ENCODE measurements at regions not wholly inside any gene's neighbourhood (a gene's known extent, or its start where the extent isn't known, plus 50 kb on each side); places are given as distances from the start of the nearest gene placed in this dataset.
A peak's percentile ranks its signal among the peaks of the same experiment; 100 is the strongest.

GRCh38 chr2:106614511-106615291 lies 127.5 kb downstream of the CD8B2 start:
- ChIA-PET CTCF (no interaction called here), POLR2A (no interaction called here)
- H3K4me2 ChIP-seq: peak overlapping the region; percentile 34
- ATAC-seq (no peak), FAIRE-seq (no peak), DNase-seq (ENCODE audit: low read depth in 1 of 2, low spot score in 1 of 2) (no peak)
- H3K4me3 ChIP-seq: no peak overlapping the region
- peaks cover 8% of the 10 kb centered on the region; the same call in 1 of the 3 replicates for H3K4me1 ChIP-seq
- 9% methylated on average over 5 of the region's 5 CpGs for WGBS (ENCODE audit: missing lambda C conversion rate)
- H3K9me3 ChIP-seq: peaks cover 11% of the 10 kb centered on the region; the same call in 2 of the 3 replicates
- TF ChIP-seq CBX2 (IDR thresholded peaks at IDR 0.05; ENCODE audit: borderline replicate concordance, low read depth) (no peak), NFE2L2 (conservative IDR thresholded peaks at IDR 0.05; ENCODE audit: low read length) (no peak), HMGXB4 (CRISPR knock-in tag; IDR thresholded peaks at IDR 0.05; ENCODE audit: borderline replicate concordance) (no peak), ZSCAN20 (CRISPR knock-in tag; IDR thresholded peaks at IDR 0.05) (no peak), SMC3 (IDR thresholded peaks at IDR 0.05) (no peak), HEYL (CRISPR knock-in tag; IDR thresholded peaks at IDR 0.05) (no peak), TFCP2L1 (CRISPR knock-in tag; IDR thresholded peaks at IDR 0.05) (no peak), ZC3H11A (IDR thresholded peaks at IDR 0.05) (no peak), KDM1A (IDR thresholded peaks at IDR 0.05; ENCODE audit: low read depth) (no peak), RARB (CRISPR knock-in tag; IDR thresholded peaks at IDR 0.05) (no peak), EP300 (IDR thresholded peaks at IDR 0.05) (no peak)
- H3K27ac ChIP-seq: no peak overlapping the region

GRCh38 chr2:106618614-106619013 lies 131.4 kb downstream of the CD8B2 start:
- H3K4me3 ChIP-seq: no peak overlapping the region
- 25% methylated on average over 3 of the region's 3 CpGs for WGBS (ENCODE audit: missing lambda C conversion rate)
- FAIRE-seq: no peak
- TF ChIP-seq ZNF302 (CRISPR knock-in tag; IDR thresholded peaks at IDR 0.05): no peak
- no peak for TF ChIP-seq HES2 (IDR thresholded peaks at IDR 0.05)
- TF ChIP-seq CBX8 (IDR thresholded peaks at IDR 0.05): no peak
- no peak for TF ChIP-seq PHF8 (IDR thresholded peaks at IDR 0.05; ENCODE audit: borderline replicate concordance, low read depth)
- no peak for TF ChIP-seq GATA3 (IDR thresholded peaks at IDR 0.05; ENCODE audit: borderline replicate concordance)
- no peak for TF ChIP-seq REST (IDR thresholded peaks at IDR 0.05)
- TF ChIP-seq HOXB5 (CRISPR knock-in tag; IDR thresholded peaks at IDR 0.05): no peak
- TF ChIP-seq POLR2AphosphoS2 (conservative IDR thresholded peaks at IDR 0.05; ENCODE audit: low read length): no peak
- no peak for TF ChIP-seq HOXB13 (CRISPR knock-in tag; IDR thresholded peaks at IDR 0.05; ENCODE audit: low read depth)
- TF ChIP-seq EP300 (IDR thresholded peaks at IDR 0.05): no peak
- TF ChIP-seq JUNB (IDR thresholded peaks at IDR 0.05): no peak
- no peak for TF ChIP-seq RARB (CRISPR knock-in tag; IDR thresholded peaks at IDR 0.05)
- no peak for TF ChIP-seq TP53 (CRISPR knock-in tag; IDR thresholded peaks at IDR 0.05)
- TF ChIP-seq POLR2A (IDR thresholded peaks at IDR 0.05; ENCODE audit: low read length): no peak
- TF ChIP-seq RCOR1 (IDR thresholded peaks at IDR 0.05; ENCODE audit: low read depth, low read length): no peak
- TF ChIP-seq PBX3 (IDR thresholded peaks at IDR 0.05): no peak
- TF ChIP-seq SMC3 (IDR thresholded peaks at IDR 0.05): no peak
- no peak for TF ChIP-seq HDAC2 (IDR thresholded peaks at IDR 0.05)
- H3K4me2 ChIP-seq: no peak overlapping the region
- ChIA-PET CTCF (no interaction called here), POLR2A (no interaction called here)
- ATAC-seq: no peak
- H3K9me3 ChIP-seq: no peaks in the 10 kb centered on the region
- DNase-seq (ENCODE audit: low read depth in 1 of 2, low spot score in 1 of 2): no peak
- no peak overlapping the region for H3K27ac ChIP-seq
- peaks cover 8% of the 10 kb centered on the region; the same call in 1 of the 3 replicates for H3K4me1 ChIP-seq
